ENCODE measurements at regions not wholly inside any gene's neighbourhood (a gene's known extent, or its start where the extent isn't known, plus 50 kb on each side); places are given as distances from the start of the nearest gene placed in this dataset.
"Not testable (repeated sequence)": the region's sequence is repeated elsewhere in the genome, so short reads cannot be mapped to it uniquely, and the experiment has no call there.

- intact Hi-C loops (cut with DNase I, micrococcal nuclease), result no loop called here
- no peak for DNase-seq
- H3K9me3 ChIP-seq (ENCODE audit: control insufficient read depth in 1 of 2, insufficient read depth in 1 of 2, low read length in 2 of 2), result peaks cover 0 to 4% of the 10 kb centered on the region in 2 experiments
- ChIA-PET POLR2A (no interaction called here), CTCF (no interaction called here)
- Mint-ChIP-seq H3K36me3 (ENCODE audit: low read depth) (no peaks in the 10 kb centered on the region), H3K4me1 (ENCODE audit: low read depth) (no peaks in the 10 kb centered on the region), H3K27me3 (peaks cover 5% of the 10 kb centered on the region), H3K27ac (no peak overlapping the region), H3K9me3 (no peaks in the 10 kb centered on the region), H3K4me3 (no peak overlapping the region)
- H3K4me3 ChIP-seq (ENCODE audit: low read length), result no peak overlapping the region
- no peaks in the 10 kb centered on the region for H3K4me1 ChIP-seq (ENCODE audit: insufficient read depth, low read length)
- ATAC-seq (ENCODE audit: poor library complexity), result no peak
- no peaks in the 10 kb centered on the region for H3K27me3 ChIP-seq (ENCODE audit: control insufficient read depth in 1 of 2, insufficient read depth in 2 of 2, low read length in 2 of 2)
- no peaks in the 10 kb centered on the region for H3K36me3 ChIP-seq (ENCODE audit: insufficient read depth, low read length)
- TF ChIP-seq CTCF (IDR thresholded peaks at IDR 0.05), result no peak
- no peak overlapping the region for H3K27ac ChIP-seq (ENCODE audit: low read depth in 1 of 2, low read length in 2 of 2)
Observed at GRCh38 chr6:51214442-51214841, 395.8 kb downstream of the TFAP2B start.

GRCh38 chr6:51218181-51218580, 399.5 kb downstream of the TFAP2B start:
- Histone ChIP-seq H3K4me3 (ENCODE audit: low read length) (no peak overlapping the region), H3K36me3 (ENCODE audit: insufficient read depth, low read length) (no peaks in the 10 kb centered on the region), H3K9me3 (ENCODE audit: control insufficient read depth in 1 of 2, insufficient read depth in 1 of 2, low read length in 2 of 2) (peaks cover 0 to 4% of the 10 kb centered on the region in 2 experiments), H3K27me3 (ENCODE audit: control insufficient read depth in 1 of 2, insufficient read depth in 2 of 2, low read length in 2 of 2) (no peaks in the 10 kb centered on the region), H3K27ac (ENCODE audit: low read depth in 1 of 2, low read length in 2 of 2) (no peak overlapping the region), H3K4me1 (ENCODE audit: insufficient read depth, low read length) (no peaks in the 10 kb centered on the region)
- ChIA-PET POLR2A (no interaction called here), CTCF (no interaction called here)
- H3K36me3 Mint-ChIP-seq (ENCODE audit: low read depth), result no peaks in the 10 kb centered on the region
- intact Hi-C loops (cut with DNase I, micrococcal nuclease), result no loop called here
- H3K9me3 Mint-ChIP-seq, result no peaks in the 10 kb centered on the region
- no peaks in the 10 kb centered on the region for H3K27me3 Mint-ChIP-seq
- no peak overlapping the region for H3K4me3 Mint-ChIP-seq
- ATAC-seq (ENCODE audit: poor library complexity) (no peak), DNase-seq (no peak)
- no peak overlapping the region for H3K27ac Mint-ChIP-seq
- no peaks in the 10 kb centered on the region for H3K4me1 Mint-ChIP-seq (ENCODE audit: low read depth)
- no peak for TF ChIP-seq CTCF (IDR thresholded peaks at IDR 0.05)

- intact Hi-C loops (cut with DNase I, micrococcal nuclease); H3K4me1 ChIP-seq (ENCODE audit: insufficient read depth, low read length); H3K27ac Mint-ChIP-seq; H3K9me3 Mint-ChIP-seq; CTCF ChIA-PET; POLR2A ChIA-PET; H3K36me3 ChIP-seq (ENCODE audit: insufficient read depth, low read length); H3K36me3 Mint-ChIP-seq (ENCODE audit: low read depth); ATAC-seq (ENCODE audit: poor library complexity); H3K27me3 Mint-ChIP-seq; DNase-seq; H3K27ac ChIP-seq (ENCODE audit: low read depth in 1 of 2, low read length in 2 of 2); H3K9me3 ChIP-seq (ENCODE audit: control insufficient read depth in 1 of 2, insufficient read depth in 1 of 2, low read length in 2 of 2); H3K4me1 Mint-ChIP-seq (ENCODE audit: low read depth); H3K27me3 ChIP-seq (ENCODE audit: control insufficient read depth in 1 of 2, insufficient read depth in 2 of 2, low read length in 2 of 2); H3K4me3 Mint-ChIP-seq; H3K4me3 ChIP-seq (ENCODE audit: low read length): not testable (repeated sequence)
Observed at GRCh38 chr6:51224580-51225240, 406.0 kb downstream of the TFAP2B start.

GRCh38 chr6:51241376-51241775, 422.7 kb downstream of the TFAP2B start:
- no peak overlapping the region for H3K4me3 ChIP-seq (ENCODE audit: low read length)
- TF ChIP-seq CTCF (IDR thresholded peaks at IDR 0.05), result no peak
- H3K4me3 Mint-ChIP-seq, result no peak overlapping the region
- intact Hi-C loops (cut with DNase I, micrococcal nuclease), result no loop called here
- ChIA-PET CTCF (no interaction called here), POLR2A (no interaction called here)
- H3K36me3 ChIP-seq (ENCODE audit: insufficient read depth, low read length), result no peaks in the 10 kb centered on the region
- DNase-seq (no peak), ATAC-seq (ENCODE audit: poor library complexity) (no peak)
- no peaks in the 10 kb centered on the region for H3K36me3 Mint-ChIP-seq (ENCODE audit: low read depth)
- H3K9me3 Mint-ChIP-seq, result peaks cover 3% of the 10 kb centered on the region
- H3K9me3 ChIP-seq (ENCODE audit: control insufficient read depth in 1 of 2, insufficient read depth in 1 of 2, low read length in 2 of 2), result no peaks in the 10 kb centered on the region
- H3K27me3 ChIP-seq (ENCODE audit: control insufficient read depth in 1 of 2, insufficient read depth in 2 of 2, low read length in 2 of 2), result no peaks in the 10 kb centered on the region
- no peaks in the 10 kb centered on the region for H3K4me1 Mint-ChIP-seq (ENCODE audit: low read depth)
- no peaks in the 10 kb centered on the region for H3K4me1 ChIP-seq (ENCODE audit: insufficient read depth, low read length)
- H3K27ac ChIP-seq (ENCODE audit: low read depth in 1 of 2, low read length in 2 of 2), result no peak overlapping the region
- H3K27ac Mint-ChIP-seq, result no peak overlapping the region
- H3K27me3 Mint-ChIP-seq, result no peaks in the 10 kb centered on the region

Data from CD4-positive, alpha-beta T cell (primary cell).